H9 (cell line): ENCODE measurements at regions not wholly inside any gene's neighbourhood (a gene's known extent, or its start where the extent isn't known, plus 50 kb on each side); places are given as distances from the start of the nearest gene placed in this dataset.

Source experiments
- DNase-seq: peaks from one replicate; pipeline ENCODE4 v3.0.0-alpha.2; 2017
- H2AFZ ChIP-seq: one replicate; pipeline ENCODE4 v1.6.1; 2013; ENCODE audit warnings: mild to moderate bottlenecking, low read length, control low read depth, moderate library complexity
- H2AK5ac ChIP-seq: 2 replicates; pipeline ENCODE4 v1.6.1; 2013; ENCODE audit warnings: low read length, control low read depth, mixed read lengths; ENCODE audit not compliant: insufficient read length
- H2BK120ac ChIP-seq: one replicate; pipeline ENCODE4 v1.6.1; 2013; ENCODE audit warnings: low read depth, mild to moderate bottlenecking, low read length, control low read depth, inconsistent platforms; ENCODE audit not compliant: poor library complexity, severe bottlenecking
- H2BK12ac ChIP-seq: 2 replicates; pipeline ENCODE4 v1.6.1; 2013; ENCODE audit warnings: low read length, control low read depth, mixed read lengths, low read depth; ENCODE audit not compliant: insufficient read length
- H2BK15ac ChIP-seq: 2 replicates; pipeline ENCODE4 v1.6.1; 2013; ENCODE audit warnings: low read depth, low read length, control low read depth
- H2BK20ac ChIP-seq: one replicate; pipeline ENCODE4 v1.6.1; 2013; ENCODE audit warnings: low read depth, mild to moderate bottlenecking, low read length, control low read depth, inconsistent platforms; ENCODE audit not compliant: poor library complexity, severe bottlenecking
- H2BK5ac ChIP-seq: 2 replicates; pipeline ENCODE4 v1.6.1; 2013; ENCODE audit warnings: low read length, control low read depth, mixed read lengths; ENCODE audit not compliant: insufficient read length
- H3K14ac ChIP-seq: 2 replicates; pipeline ENCODE4 v1.6.1; 2013; ENCODE audit warnings: low read length, control low read depth; ENCODE audit not compliant: insufficient read depth
- H3K18ac ChIP-seq: 2 replicates; pipeline ENCODE4 v1.6.1; 2013; ENCODE audit warnings: low read depth, mild to moderate bottlenecking, mixed read lengths, low read length, control low read depth; ENCODE audit not compliant: insufficient read length
- H3K23ac ChIP-seq: 2 replicates; pipeline ENCODE4 v1.6.1; 2013; ENCODE audit warnings: low read length, control low read depth, mixed read lengths, low read depth; ENCODE audit not compliant: insufficient read length
- H3K23me2 ChIP-seq: 2 replicates; pipeline ENCODE4 v1.6.1; 2013; ENCODE audit warnings: low read depth, mild to moderate bottlenecking, mixed read lengths, low read length, control low read depth; ENCODE audit not compliant: insufficient read length, poor library complexity, severe bottlenecking
- H3K27ac ChIP-seq: 2 replicates; pipeline ENCODE4 v1.5.1; 2013; ENCODE audit warnings: low read length, control low read depth, mixed read lengths, low read depth; ENCODE audit not compliant: insufficient read length
- H3K27me3 ChIP-seq: 2 replicates; pipeline ENCODE4 v1.6.1; 2013; ENCODE audit warnings: low read length, control low read depth, inconsistent platforms; ENCODE audit not compliant: insufficient read depth
- H3K4ac ChIP-seq: 2 replicates; pipeline ENCODE4 v1.6.1; 2013; ENCODE audit warnings: low read depth, mild to moderate bottlenecking, control low read depth, inconsistent platforms, low read length, moderate library complexity
- H3K4me1 ChIP-seq: 2 replicates; pipeline ENCODE4 v1.6.1; 2013; ENCODE audit warnings: low read length, control low read depth, inconsistent platforms; ENCODE audit not compliant: insufficient read depth
- H3K4me2 ChIP-seq: 2 replicates; pipeline ENCODE4 v1.6.1; 2013; ENCODE audit warnings: low read length, control low read depth, mixed read lengths; ENCODE audit not compliant: insufficient read length, insufficient read depth
- H3K56ac ChIP-seq: 2 replicates; pipeline ENCODE4 v1.6.1; 2013; ENCODE audit warnings: low read depth, mild to moderate bottlenecking, mixed read lengths, low read length, control low read depth; ENCODE audit not compliant: insufficient read length
- H3K79me1 ChIP-seq: 2 replicates; pipeline ENCODE4 v1.6.1; 2013; ENCODE audit warnings: low read depth, mild to moderate bottlenecking, moderate library complexity, low read length, control low read depth, inconsistent platforms; ENCODE audit not compliant: insufficient read depth, poor library complexity, severe bottlenecking
- H3K79me2 ChIP-seq: 2 replicates; pipeline ENCODE4 v1.6.1; 2013; ENCODE audit warnings: low read length, control low read depth, inconsistent platforms; ENCODE audit not compliant: insufficient read depth
- H3K9ac ChIP-seq: 2 replicates; pipeline ENCODE4 v1.6.1; 2013; ENCODE audit warnings: low read length, control low read depth, mixed read lengths; ENCODE audit not compliant: insufficient read length; ENCODE audit errors: extremely low read depth
- H3K9me3 ChIP-seq: one replicate; pipeline ENCODE4 v1.6.1; 2013; ENCODE audit warnings: low read depth, low read length, inconsistent platforms; ENCODE audit not compliant: control insufficient read depth
- H3T11ph ChIP-seq: one replicate; pipeline ENCODE4 v1.6.1; 2013; ENCODE audit warnings: mild to moderate bottlenecking, low read length, control low read depth, inconsistent platforms
- H4K20me1 ChIP-seq: one replicate; pipeline ENCODE4 v1.6.1; 2013; ENCODE audit not compliant: control insufficient read depth, insufficient read length, insufficient read depth
- H4K5ac ChIP-seq: 2 replicates; pipeline ENCODE4 v1.6.1; 2013; ENCODE audit warnings: low read depth, mild to moderate bottlenecking, mixed read lengths, low read length, control low read depth; ENCODE audit not compliant: insufficient read length
- H4K8ac ChIP-seq: replicated peaks from 2 replicates; pipeline ENCODE4 v1.6.1; 2013; ENCODE audit warnings: low read length, control low read depth, mixed read lengths, low read depth; ENCODE audit not compliant: insufficient read length
- H4K91ac ChIP-seq: 2 replicates; pipeline ENCODE4 v1.6.1; 2013; ENCODE audit warnings: low read depth, mild to moderate bottlenecking, moderate library complexity, mixed read lengths, low read length, control low read depth; ENCODE audit not compliant: insufficient read length
- H3K27ac Mint-ChIP-seq, 3 experiments: 2 replicates in 2 of 3; 3 replicates in 1 of 3; pipeline ENCODE4 v1.8.0; 2020 to 2021; ENCODE audit warnings: mixed read lengths in 3 of 3, mild to moderate bottlenecking in 1 of 3, moderate library complexity in 1 of 3
- H3K27me3 Mint-ChIP-seq: 2 replicates; pipeline ENCODE4 v1.8.0; 2021; ENCODE audit warnings: low read depth, mild to moderate bottlenecking, moderate library complexity, mixed read lengths
- H3K36me3 Mint-ChIP-seq, 3 experiments: 2 replicates in 2 of 3; 3 replicates in 1 of 3; pipeline ENCODE4 v1.8.0; 2020 to 2021; ENCODE audit warnings: low read depth in 3 of 3, mixed read lengths in 3 of 3; ENCODE audit not compliant: insufficient read depth in 1 of 3
- H3K4me1 Mint-ChIP-seq, 2 experiments: 2 replicates each; pipeline ENCODE4 v1.8.0; 2020; ENCODE audit warnings: mixed read lengths in 2 of 2
- H3K4me3 Mint-ChIP-seq, 2 experiments: 2 replicates in 1 of 2; 3 replicates in 1 of 2; pipeline ENCODE4 v1.8.0; 2020 to 2021; ENCODE audit warnings: mild to moderate bottlenecking in 2 of 2, mixed read lengths in 2 of 2, moderate library complexity in 1 of 2
- H3K9me3 Mint-ChIP-seq, 2 experiments: 2 replicates in 1 of 2; 3 replicates in 1 of 2; pipeline ENCODE4 v1.8.0; 2020; ENCODE audit warnings: mild to moderate bottlenecking in 2 of 2, mixed read lengths in 2 of 2, moderate library complexity in 1 of 2
- CTCF ChIP-seq: fragments of 200-600 bp; sonication (generic); conservative IDR thresholded peaks from 3 replicates; pipeline ENCODE4 v1.8.0; 2021; ENCODE audit warnings: antibody characterized with exemption, mild to moderate bottlenecking
- WGBS: extraction: QIAGEN DNeasy Blood & Tissue Kit; methylation state at CpG from one replicate; pipeline ENCODE4 v1.1.7; 2013; ENCODE audit warnings: missing lambda C conversion rate, low lambda C conversion rate, mixed read lengths; ENCODE audit not compliant: insufficient read length; ENCODE audit errors: extremely low coverage; 5-methylcytosine and 5-hydroxymethylcytosine counted together

GRCh38 chr2:4675295-4675694 lies 971.9 kb downstream of the DCDC2C start:
- Histone ChIP-seq H3K56ac (no peak overlapping the region), H2BK12ac (no peak overlapping the region), H2BK20ac (no peak overlapping the region), H3K79me2 (no peaks in the 10 kb centered on the region; the same call in 1 of the 2 replicates), H2BK5ac (no peak overlapping the region), H4K8ac (no peak overlapping the region), H3K27me3 (no peaks in the 10 kb centered on the region), H3K23ac (no peak overlapping the region), H4K91ac (no peak overlapping the region), H3K79me1 (no peaks in the 10 kb centered on the region), H4K20me1 (no peaks in the 10 kb centered on the region), H4K5ac (no peak overlapping the region), H2BK15ac (no peak overlapping the region), H2AFZ (no peak overlapping the region), H3K18ac (no peak overlapping the region), H3K4me2 (no peak overlapping the region), H3K4ac (no peak overlapping the region), H3K27ac (no peak overlapping the region), H3T11ph (no peak overlapping the region), H2AK5ac (no peak overlapping the region), H2BK120ac (no peak overlapping the region), H3K23me2 (no peaks in the 10 kb centered on the region), H3K14ac (no peak overlapping the region), H3K9me3 (no peaks in the 10 kb centered on the region), H3K9ac (no peak overlapping the region), H3K4me1 (no peaks in the 10 kb centered on the region)
- DNase-seq: no peak
- Mint-ChIP-seq H3K36me3 (no peaks in the 10 kb centered on the region; a peak in 1 of 7 replicates), H3K27ac (no peak overlapping the region; a peak in 1 of 7 replicates), H3K27me3 (no peaks in the 10 kb centered on the region), H3K9me3 (no peaks in the 10 kb centered on the region; a peak in 2 of 5 replicates), H3K4me3 (no peak overlapping the region), H3K4me1 (peaks cover 3 to 6% of the 10 kb centered on the region in 2 experiments)
- no peak for TF ChIP-seq CTCF
- WGBS: no CpG with 5 or more reads among the region's 7 CpGs
